ENCODE measurements at regions not wholly inside any gene's neighbourhood (a gene's known extent, or its start where the extent isn't known, plus 50 kb on each side); places are given as distances from the start of the nearest gene placed in this dataset.

GRCh38 chr3:193944518-193944884 lies 191.4 kb upstream of the HES1 start:
- no peak for TF ChIP-seq CTCF (IDR thresholded peaks at IDR 0.05; ENCODE audit: low read depth, low read length, poor library complexity, severe bottlenecking)
- no peak for TF ChIP-seq EZH2phosphoT487 (IDR thresholded peaks at IDR 0.05; ENCODE audit: borderline replicate concordance, low read length)
